Sigmoid colon (tissue), 4 donors: ENCODE measurements at regions not wholly inside any gene's neighbourhood (a gene's known extent, or its start where the extent isn't known, plus 50 kb on each side); places are given as distances from the start of the nearest gene placed in this dataset.

Experiments used
- POLR2A ChIP-seq, 2 donors: fragments of 450-650 bp; IDR thresholded peaks; one replicate each; pipeline ENCODE4 v1.6.1; 2016; ENCODE audit warnings: antibody characterized with exemption in 2 of 2, mild to moderate bottlenecking in 2 of 2, moderate library complexity in 2 of 2
- POLR2AphosphoS5 ChIP-seq, 4 donors: sonication (generic); formaldehyde crosslinking; IDR thresholded peaks; one replicate each; pipeline ENCODE4 v1.6.1; 2017; ENCODE audit warnings: antibody characterized with exemption in 4 of 4

- TF ChIP-seq POLR2A (IDR thresholded peaks at IDR 0.05) (no peak), POLR2AphosphoS5 (IDR thresholded peaks at IDR 0.05) (no peak)
These were observed 64.2 kb upstream of the EPHA6 start for GRCh38 chr3:96750094-96750767.
